ENCODE measurements at regions not wholly inside any gene's neighbourhood (a gene's known extent, or its start where the extent isn't known, plus 50 kb on each side); places are given as distances from the start of the nearest gene placed in this dataset.

GRCh38 chr2:234333168-234334130, 163.4 kb downstream of the ARL4C start:
- no peak for ATAC-seq
- Mint-ChIP-seq H3K27ac (peak overlapping the region in 1 of 2 donors; percentile 77), H3K36me3 (no peaks in the 10 kb centered on the region), H3K9me3 (no peaks in the 10 kb centered on the region), H3K4me3 (no peak overlapping the region), H3K27me3 (ENCODE audit: low read depth in 2 of 2) (peaks cover 0 to 5% of the 10 kb centered on the region in 2 donors), H3K4me1 (peaks cover 20 to 42% of the 10 kb centered on the region in 2 donors)
- intact Hi-C loops (cut with micrococcal nuclease), result loop anchor here (2.0 kb wide), 1 partner anchor 41 kb away; no protein-coding TSS in a partner anchor
- Histone ChIP-seq H3K27ac (ENCODE audit: low read length) (no peak overlapping the region), H3K4me3 (ENCODE audit: low read length) (no peak overlapping the region), H3K36me3 (ENCODE audit: control insufficient read depth, insufficient read depth, low read length) (no peaks in the 10 kb centered on the region), H3K27me3 (ENCODE audit: control insufficient read depth, insufficient read depth, low read length) (no peaks in the 10 kb centered on the region), H3K4me1 (ENCODE audit: control insufficient read depth, insufficient read depth, low read length) (peaks cover 10% of the 10 kb centered on the region), H3K9me3 (ENCODE audit: control insufficient read depth, insufficient read depth, low read length) (no peaks in the 10 kb centered on the region)
- DNase-seq, result no peak
- TF ChIP-seq CTCF (IDR thresholded peaks at IDR 0.05), result no peak
- 87% methylated on average over 10 of the region's 10 CpGs for WGBS (ENCODE audit: insufficient coverage)

- no peak for ATAC-seq
- Mint-ChIP-seq H3K27ac (peak overlapping the region in 1 of 2 donors; percentile 77), H3K4me3 (no peak overlapping the region), H3K36me3 (no peaks in the 10 kb centered on the region), H3K9me3 (no peaks in the 10 kb centered on the region), H3K27me3 (ENCODE audit: low read depth in 2 of 2) (peaks cover 0 to 5% of the 10 kb centered on the region in 2 donors), H3K4me1 (peaks cover 27 to 51% of the 10 kb centered on the region in 2 donors)
- Histone ChIP-seq H3K4me3 (ENCODE audit: low read length) (no peak overlapping the region), H3K4me1 (ENCODE audit: control insufficient read depth, insufficient read depth, low read length) (peaks cover 10% of the 10 kb centered on the region), H3K9me3 (ENCODE audit: control insufficient read depth, insufficient read depth, low read length) (no peaks in the 10 kb centered on the region), H3K27ac (ENCODE audit: low read length) (no peak overlapping the region), H3K36me3 (ENCODE audit: control insufficient read depth, insufficient read depth, low read length) (no peaks in the 10 kb centered on the region), H3K27me3 (ENCODE audit: control insufficient read depth, insufficient read depth, low read length) (no peaks in the 10 kb centered on the region)
- intact Hi-C loops (cut with micrococcal nuclease), result no loop called here
- WGBS (ENCODE audit: insufficient coverage), result 98% methylated on average over 6 of the region's 7 CpGs
- no peak for DNase-seq
- TF ChIP-seq CTCF (IDR thresholded peaks at IDR 0.05), result no peak
These were observed 164.9 kb downstream of the ARL4C start for GRCh38 chr2:234331966-234332365.

- Mint-ChIP-seq H3K27me3 (ENCODE audit: low read depth in 2 of 2) (peaks cover 0 to 5% of the 10 kb centered on the region in 2 donors), H3K4me1 (peaks cover 27 to 51% of the 10 kb centered on the region in 2 donors), H3K27ac (peak overlapping the region in 1 of 2 donors; percentile 77), H3K36me3 (no peaks in the 10 kb centered on the region), H3K4me3 (no peak overlapping the region), H3K9me3 (no peaks in the 10 kb centered on the region)
- no peak for TF ChIP-seq CTCF (IDR thresholded peaks at IDR 0.05)
- no peak for ATAC-seq
- no peaks in the 10 kb centered on the region for H3K9me3 ChIP-seq (ENCODE audit: control insufficient read depth, insufficient read depth, low read length)
- no peak overlapping the region for H3K4me3 ChIP-seq (ENCODE audit: low read length)
- 82% methylated on average over 5 of the region's 5 CpGs for WGBS (ENCODE audit: insufficient coverage)
- no peaks in the 10 kb centered on the region for H3K36me3 ChIP-seq (ENCODE audit: control insufficient read depth, insufficient read depth, low read length)
- no peak for DNase-seq
- intact Hi-C loops (cut with micrococcal nuclease), result no loop called here
- H3K27me3 ChIP-seq (ENCODE audit: control insufficient read depth, insufficient read depth, low read length), result no peaks in the 10 kb centered on the region
- no peak overlapping the region for H3K27ac ChIP-seq (ENCODE audit: low read length)
- H3K4me1 ChIP-seq (ENCODE audit: control insufficient read depth, insufficient read depth, low read length), result peaks cover 10% of the 10 kb centered on the region
These were observed 165.3 kb downstream of the ARL4C start for GRCh38 chr2:234331566-234331965.

All from natural killer cell (primary cell).